Astrocyte (in vitro differentiated cells and primary cell): ENCODE measurements at regions not wholly inside any gene's neighbourhood (a gene's known extent, or its start where the extent isn't known, plus 50 kb on each side); places are given as distances from the start of the nearest gene placed in this dataset.

Source experiments
- DNase-seq: peaks from one replicate; pipeline ENCODE4 v3.0.0-alpha.2; 2010; ENCODE audit warnings: low read depth
- FAIRE-seq: peaks from 2 replicates; lab custom pipeline; 2011; peaks lifted over from hg19 to GRCh38; lab: Jason Lieb, UNC
- H2AFZ ChIP-seq: 2 replicates; pipeline ENCODE4 v1.6.0; 2012; ENCODE audit warnings: low read depth, low read length, inconsistent platforms
- H3K27ac ChIP-seq: 2 replicates; pipeline ENCODE4 v1.5.1; 2011; ENCODE audit warnings: low read depth, low read length, inconsistent platforms
- H3K27me3 ChIP-seq: 2 replicates; pipeline ENCODE4 v1.6.0; 2011; ENCODE audit warnings: low read length, inconsistent platforms; ENCODE audit not compliant: insufficient read depth
- H3K36me3 ChIP-seq: 2 replicates; pipeline ENCODE4 v1.5.1; 2011; ENCODE audit warnings: low read length, inconsistent platforms; ENCODE audit not compliant: insufficient read depth
- H3K4me1 ChIP-seq: 2 replicates; pipeline ENCODE4 v1.5.1; 2011; ENCODE audit warnings: low read length, inconsistent platforms; ENCODE audit not compliant: insufficient read depth
- H3K4me2 ChIP-seq: 2 replicates; pipeline ENCODE4 v1.6.0; 2012; ENCODE audit warnings: low read length, inconsistent platforms
- H3K4me3 ChIP-seq: 2 replicates; pipeline ENCODE4 v1.5.1; 2011; ENCODE audit warnings: low read depth, mild to moderate bottlenecking, low read length, inconsistent platforms; ENCODE audit not compliant: insufficient read depth
- H3K79me2 ChIP-seq: 2 replicates; pipeline ENCODE4 v1.6.0; 2012; ENCODE audit warnings: mild to moderate bottlenecking, low read length, inconsistent platforms; ENCODE audit not compliant: insufficient read depth
- H3K9ac ChIP-seq: 2 replicates; pipeline ENCODE4 v1.6.0; 2012; ENCODE audit warnings: mild to moderate bottlenecking, low read length, inconsistent platforms
- H3K9me3 ChIP-seq: 2 replicates; pipeline ENCODE4 v1.5.1; 2012; ENCODE audit warnings: low read depth, mild to moderate bottlenecking, low read length, inconsistent platforms; ENCODE audit not compliant: insufficient read depth
- H4K20me1 ChIP-seq: 2 replicates; pipeline ENCODE4 v1.6.0; 2012; ENCODE audit warnings: low read length, inconsistent platforms; ENCODE audit not compliant: insufficient read depth
- H3K27ac Mint-ChIP-seq: one replicate; pipeline ENCODE4 v1.8.0; 2021; ENCODE audit warnings: mild to moderate bottlenecking, mixed read lengths; ENCODE audit not compliant: unreplicated experiment
- H3K27me3 Mint-ChIP-seq: one replicate; pipeline ENCODE4 v1.8.0; 2021; ENCODE audit warnings: low read depth, mixed read lengths; ENCODE audit not compliant: unreplicated experiment
- H3K36me3 Mint-ChIP-seq: one replicate; pipeline ENCODE4 v1.8.0; 2021; ENCODE audit warnings: low read depth, mixed read lengths; ENCODE audit not compliant: unreplicated experiment
- H3K4me1 Mint-ChIP-seq: one replicate; pipeline ENCODE4 v1.8.0; 2021; ENCODE audit warnings: low read depth, mixed read lengths; ENCODE audit not compliant: unreplicated experiment
- H3K4me3 Mint-ChIP-seq: one replicate; pipeline ENCODE4 v1.8.0; 2021; ENCODE audit warnings: mild to moderate bottlenecking, moderate library complexity, mixed read lengths; ENCODE audit not compliant: unreplicated experiment
- H3K9me3 Mint-ChIP-seq: one replicate; pipeline ENCODE4 v1.8.0; 2021; ENCODE audit warnings: mild to moderate bottlenecking, mixed read lengths; ENCODE audit not compliant: unreplicated experiment
- CTCF ChIP-seq: IDR thresholded peaks from 2 replicates; pipeline ENCODE4 v1.5.1; 2011; ENCODE audit warnings: low read depth, mild to moderate bottlenecking, inconsistent platforms, low read length, moderate library complexity; ENCODE audit not compliant: insufficient read depth
- EZH2 ChIP-seq: IDR thresholded peaks from 2 replicates; pipeline ENCODE4 v1.6.1; 2012; ENCODE audit warnings: mild to moderate bottlenecking, low read length, inconsistent platforms; ENCODE audit not compliant: insufficient read depth

GRCh38 chr5:116813356-116813755, 238.7 kb upstream of the SEMA6A start:
- H3K27me3 Mint-ChIP-seq = no peaks in the 10 kb centered on the region
- Histone ChIP-seq H3K27ac (no peak overlapping the region), H3K36me3 (no peaks in the 10 kb centered on the region), H3K4me2 (no peak overlapping the region), H3K27me3 (no peaks in the 10 kb centered on the region), H3K9me3 (no peaks in the 10 kb centered on the region), H4K20me1 (no peaks in the 10 kb centered on the region), H3K9ac (no peak overlapping the region), H3K4me1 (no peaks in the 10 kb centered on the region), H3K4me3 (no peak overlapping the region), H3K79me2 (no peaks in the 10 kb centered on the region), H2AFZ (no peak overlapping the region)
- no peak overlapping the region for H3K27ac Mint-ChIP-seq
- no peaks in the 10 kb centered on the region for H3K9me3 Mint-ChIP-seq
- TF ChIP-seq EZH2 (no peak), CTCF (no peak)
- FAIRE-seq = no peak
- no peak for DNase-seq
- H3K36me3 Mint-ChIP-seq = no peaks in the 10 kb centered on the region
- no peak overlapping the region for H3K4me3 Mint-ChIP-seq
- no peaks in the 10 kb centered on the region for H3K4me1 Mint-ChIP-seq

- H3K36me3 ChIP-seq = no peaks in the 10 kb centered on the region
- Mint-ChIP-seq H3K9me3 (no peaks in the 10 kb centered on the region), H3K27me3 (no peaks in the 10 kb centered on the region), H3K4me1 (no peaks in the 10 kb centered on the region), H3K27ac (no peak overlapping the region), H3K36me3 (no peaks in the 10 kb centered on the region), H3K4me3 (no peak overlapping the region)
- H3K9me3 ChIP-seq = no peaks in the 10 kb centered on the region
- no peaks in the 10 kb centered on the region for H3K79me2 ChIP-seq
- no peak overlapping the region for H2AFZ ChIP-seq
- H3K27me3 ChIP-seq = no peaks in the 10 kb centered on the region
- H3K4me3 ChIP-seq = no peak overlapping the region
- H4K20me1 ChIP-seq = no peaks in the 10 kb centered on the region
- H3K4me2 ChIP-seq = no peak overlapping the region
- FAIRE-seq (no peak), DNase-seq (no peak)
- no peak overlapping the region for H3K27ac ChIP-seq
- H3K4me1 ChIP-seq = no peaks in the 10 kb centered on the region
- H3K9ac ChIP-seq = no peak overlapping the region
- TF ChIP-seq EZH2 (no peak), CTCF (no peak)
Measured at GRCh38 chr5:116810951-116811350, 236.3 kb upstream of the SEMA6A start.

- H3K4me3 Mint-ChIP-seq = no peak overlapping the region
- Histone ChIP-seq H3K4me3 (no peak overlapping the region), H3K9ac (no peak overlapping the region), H2AFZ (no peak overlapping the region), H3K9me3 (no peaks in the 10 kb centered on the region), H3K27me3 (no peaks in the 10 kb centered on the region), H3K27ac (no peak overlapping the region), H3K79me2 (no peaks in the 10 kb centered on the region), H4K20me1 (no peaks in the 10 kb centered on the region), H3K4me1 (no peaks in the 10 kb centered on the region), H3K4me2 (no peak overlapping the region), H3K36me3 (no peaks in the 10 kb centered on the region)
- FAIRE-seq (no peak), DNase-seq (no peak)
- TF ChIP-seq EZH2 = no peak
- TF ChIP-seq CTCF = no peak
- no peaks in the 10 kb centered on the region for H3K27me3 Mint-ChIP-seq
- no peaks in the 10 kb centered on the region for H3K9me3 Mint-ChIP-seq
- no peaks in the 10 kb centered on the region for H3K36me3 Mint-ChIP-seq
- H3K27ac Mint-ChIP-seq = no peak overlapping the region
- H3K4me1 Mint-ChIP-seq = no peaks in the 10 kb centered on the region
Measured at GRCh38 chr5:116806836-116807235, 232.2 kb upstream of the SEMA6A start.
